ENCODE measurements at regions not wholly inside any gene's neighbourhood (a gene's known extent, or its start where the extent isn't known, plus 50 kb on each side); places are given as distances from the start of the nearest gene placed in this dataset.

DNA sequence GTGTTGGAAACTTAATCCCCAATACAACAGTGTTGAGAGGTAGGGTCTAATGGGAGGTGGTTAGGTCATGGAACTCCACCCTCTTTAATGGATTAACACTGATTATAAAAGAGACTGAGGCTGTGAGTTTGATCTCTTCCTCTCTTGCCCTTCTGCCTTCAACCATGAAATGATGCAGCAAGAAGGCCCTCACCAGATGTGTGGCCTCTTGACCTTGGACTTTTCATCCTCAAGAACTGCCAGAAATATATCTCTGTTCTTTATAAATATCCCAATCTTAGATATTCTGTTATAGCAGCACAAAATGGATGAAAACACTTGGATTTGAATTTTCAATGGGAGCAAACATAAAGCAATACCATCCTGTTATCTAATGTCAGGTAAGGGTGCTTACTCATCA lies 67.6 kb downstream of the NMUR2 start:
- DNase-seq (no peak), ATAC-seq (no peak)

DNA sequence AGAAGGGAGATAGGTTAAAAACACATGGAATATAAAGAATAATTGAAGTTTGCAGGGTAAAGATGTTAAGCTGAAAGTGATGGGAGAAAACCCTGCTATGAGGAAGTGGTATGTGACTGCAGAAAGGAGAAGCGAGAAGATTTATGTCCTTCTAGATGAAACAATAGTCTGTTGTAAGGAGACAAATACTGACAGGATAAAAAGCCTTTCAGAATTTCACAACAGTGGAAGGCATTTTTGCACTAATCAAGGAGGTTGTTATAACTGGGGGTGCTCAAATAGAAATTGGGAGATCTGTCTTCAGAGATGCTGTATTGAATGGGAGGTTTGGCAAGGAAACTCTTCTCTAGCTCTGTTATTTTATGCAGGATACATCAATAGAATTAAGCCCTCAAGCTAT lies 69.6 kb downstream of the NMUR2 start:
- ATAC-seq (no peak), DNase-seq (no peak)

DNA sequence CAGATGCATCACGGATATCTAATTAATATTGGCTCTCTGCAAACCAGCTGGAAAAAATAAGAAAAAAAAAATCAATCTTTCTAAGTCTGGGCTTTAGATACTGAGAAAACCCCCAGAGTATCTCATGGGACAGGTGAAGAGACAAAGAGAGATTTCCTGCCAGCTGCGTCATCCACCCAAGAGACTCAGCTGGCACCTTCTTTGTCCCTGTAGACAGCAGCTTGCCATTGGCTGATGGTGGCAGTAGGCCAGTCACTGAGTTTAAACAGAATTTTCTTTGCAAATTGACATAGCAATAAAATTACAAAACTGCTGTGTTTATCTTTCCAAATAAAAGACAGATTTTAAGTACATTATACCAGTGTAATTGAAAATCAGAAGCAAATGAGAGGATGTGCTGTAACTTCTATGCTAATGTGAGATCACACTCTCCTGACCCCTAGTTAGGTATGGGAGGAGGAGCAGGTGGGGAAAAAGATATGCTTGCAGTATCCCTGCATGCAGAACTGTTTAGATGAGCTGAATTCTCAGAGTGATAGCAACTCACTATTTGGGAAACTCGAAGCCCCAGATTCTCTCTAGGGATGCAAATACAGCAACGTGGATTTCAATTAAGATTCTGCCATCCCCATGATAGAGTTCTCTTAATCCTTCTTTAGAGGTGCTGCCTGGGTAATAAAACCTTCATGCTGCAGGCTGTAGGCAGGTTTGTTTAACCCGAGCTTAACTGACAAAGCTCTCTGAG lies 72.2 kb downstream of the NMUR2 start:
- DNase-seq (no peak), ATAC-seq (no peak)

DNA sequence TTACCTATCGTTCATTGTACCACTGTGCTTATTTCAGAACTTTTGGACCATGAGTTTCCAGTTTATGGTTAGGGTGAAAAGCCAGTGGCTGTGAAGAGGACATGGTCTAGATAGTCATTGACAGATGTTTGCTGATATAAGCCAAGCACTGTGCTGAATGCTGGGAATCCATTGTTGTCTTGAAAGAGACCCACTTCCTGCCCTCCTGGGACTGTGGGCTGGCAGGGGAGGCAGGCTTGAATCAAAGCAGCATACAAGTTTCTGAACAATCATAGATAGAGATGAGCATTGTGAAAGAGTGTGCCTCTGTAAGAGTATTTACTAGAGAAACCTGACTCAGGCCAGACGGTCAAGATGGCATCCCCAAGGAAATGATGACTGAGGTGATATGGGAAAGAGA lies 73.4 kb downstream of the NMUR2 start:
- ATAC-seq (peak; percentile 28), DNase-seq (no peak)

DNA sequence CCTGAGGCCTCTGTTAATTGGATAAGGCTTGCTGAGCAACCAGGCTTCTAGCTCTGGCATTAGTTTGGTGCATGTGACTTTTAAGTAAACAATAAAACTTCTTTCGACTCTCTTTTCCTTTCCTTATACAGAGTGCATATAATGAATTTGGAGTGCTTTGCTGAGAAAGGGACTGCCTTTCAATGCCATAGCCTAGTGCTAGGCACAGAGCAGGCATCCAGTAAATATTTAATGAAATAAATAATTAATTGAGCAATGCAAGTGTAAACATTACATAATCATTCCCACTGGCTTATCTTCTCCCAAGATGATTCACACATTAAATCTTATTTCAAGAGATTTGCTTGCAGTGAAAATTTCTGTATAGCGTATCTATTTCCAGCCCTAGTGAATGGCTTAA lies 74.1 kb downstream of the NMUR2 start:
- ATAC-seq: no peak
- no peak for DNase-seq

DNA sequence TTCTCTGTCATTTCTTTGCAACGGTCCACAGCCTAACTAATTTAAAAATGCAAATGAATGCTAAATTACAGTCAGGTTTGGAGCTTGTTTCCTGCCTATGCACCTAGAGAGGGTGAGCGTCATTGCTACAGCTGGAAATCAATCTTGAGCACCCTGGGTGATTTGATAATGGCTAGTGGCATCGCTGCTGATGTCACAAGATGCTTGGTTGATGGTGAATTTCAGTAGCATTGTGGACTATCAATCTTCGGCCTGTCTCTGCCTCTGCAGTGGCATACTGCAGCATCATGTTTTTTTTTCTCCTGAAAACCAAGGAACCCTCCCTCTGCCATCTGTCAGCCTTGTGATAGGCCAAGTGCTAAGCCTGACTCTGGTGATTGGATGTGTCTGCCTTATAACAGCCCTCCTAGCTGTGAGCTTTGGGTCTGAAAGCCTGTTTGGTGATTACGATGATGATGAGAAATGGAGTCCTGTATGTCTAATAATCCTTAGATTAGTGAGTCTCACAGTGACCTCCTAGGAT lies 75.3 kb downstream of the NMUR2 start:
- no peak for DNase-seq
- ATAC-seq: no peak

DNA sequence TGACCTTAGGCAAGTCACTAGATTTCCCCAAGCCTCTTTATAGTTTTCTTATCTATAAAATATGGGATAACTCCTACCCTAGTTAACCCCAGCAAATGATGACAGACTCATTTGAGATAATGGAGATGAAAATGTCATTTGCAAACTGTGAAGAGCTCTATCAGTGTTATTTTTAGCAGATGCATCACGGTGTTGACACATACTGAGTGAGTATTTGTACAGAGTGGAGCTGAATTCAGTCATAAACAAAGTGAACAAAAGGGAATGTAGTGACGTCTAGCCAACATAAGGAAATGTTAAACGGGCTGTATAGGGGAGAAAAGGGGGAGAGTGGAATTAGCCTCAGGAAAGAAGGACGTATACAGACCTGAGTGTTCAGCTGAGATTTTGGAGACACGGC lies 75.9 kb downstream of the NMUR2 start:
- ATAC-seq (no peak), DNase-seq (no peak)

DNA sequence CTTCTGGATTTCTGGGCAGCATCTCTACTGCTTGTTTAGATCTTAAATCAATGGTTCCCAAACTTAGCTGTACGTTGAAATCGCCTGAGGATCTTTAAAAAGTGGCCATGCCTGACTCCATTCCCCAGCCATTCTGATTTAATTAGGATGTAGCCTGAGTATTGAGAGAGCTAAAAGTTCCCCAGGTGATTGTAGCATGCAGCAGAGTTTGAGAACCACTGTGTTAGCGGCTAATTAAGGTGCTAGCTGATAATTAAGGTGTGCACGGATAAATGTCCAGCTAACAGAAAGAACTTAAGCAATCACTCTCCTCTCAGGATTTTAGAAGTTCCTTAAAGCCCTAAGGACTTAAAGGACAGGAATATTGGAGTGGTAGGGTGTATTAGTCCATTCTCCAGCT lies 89.1 kb downstream of the NMUR2 start:
- ATAC-seq (no peak), DNase-seq (no peak)

DNA sequence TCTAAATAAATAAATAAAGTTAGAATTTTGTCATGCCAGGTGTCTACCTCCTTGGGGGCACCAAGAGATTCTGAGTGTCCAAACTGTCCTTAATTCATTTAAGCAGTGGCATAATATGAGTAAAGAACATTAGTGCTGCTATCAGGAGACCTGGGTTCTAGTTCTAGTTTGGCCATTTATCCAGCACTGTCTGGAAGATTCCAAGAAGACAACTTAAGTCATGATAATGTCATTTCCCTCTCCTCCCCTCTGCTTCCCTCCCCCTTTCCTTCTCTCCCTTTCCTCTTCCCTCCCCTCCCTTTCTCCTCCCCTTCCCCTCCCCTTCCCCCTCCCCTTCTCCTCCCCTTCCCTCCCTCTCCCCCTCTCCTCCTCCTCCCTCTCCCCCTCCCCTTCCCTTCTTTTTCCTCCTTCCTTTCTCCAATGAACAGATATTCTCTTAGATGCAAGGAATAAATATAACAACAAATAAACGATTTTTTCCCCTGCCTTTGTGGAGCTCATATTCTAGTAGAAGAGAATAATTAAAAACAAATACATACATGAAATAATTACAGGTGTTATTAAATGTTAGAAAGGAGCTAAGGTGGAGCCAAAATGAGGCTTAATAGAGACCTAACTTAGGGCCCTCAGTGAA lies 90.8 kb downstream of the NMUR2 start:
- DNase-seq (no peak), ATAC-seq (no peak)

DNA sequence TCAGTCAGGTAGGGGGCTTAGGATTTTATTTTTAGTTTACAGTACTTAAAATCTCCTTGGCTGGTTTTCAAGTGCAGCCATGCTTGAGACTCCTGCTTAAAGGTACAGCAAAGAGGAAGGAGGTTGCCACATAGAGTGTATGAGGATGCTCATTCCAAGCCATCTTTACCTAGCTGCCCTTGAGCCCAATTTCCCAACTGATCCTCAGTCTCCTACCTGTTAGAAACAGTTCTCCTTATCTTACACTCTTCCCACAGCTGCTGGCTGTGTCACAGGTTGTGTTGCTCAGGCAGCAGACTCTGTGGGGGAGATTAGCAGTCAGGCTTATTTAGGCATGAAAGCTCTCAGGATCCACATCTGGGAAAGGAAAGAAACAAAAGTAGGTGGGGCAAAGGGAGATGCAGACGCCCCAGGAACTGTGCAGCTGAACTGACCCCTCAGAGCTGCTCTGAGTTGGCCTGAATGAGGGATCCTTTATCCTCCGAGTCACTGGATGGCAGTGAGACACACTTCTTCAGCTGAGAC lies 95.1 kb downstream of the NMUR2 start:
- DNase-seq (no peak), ATAC-seq (no peak)

DNA sequence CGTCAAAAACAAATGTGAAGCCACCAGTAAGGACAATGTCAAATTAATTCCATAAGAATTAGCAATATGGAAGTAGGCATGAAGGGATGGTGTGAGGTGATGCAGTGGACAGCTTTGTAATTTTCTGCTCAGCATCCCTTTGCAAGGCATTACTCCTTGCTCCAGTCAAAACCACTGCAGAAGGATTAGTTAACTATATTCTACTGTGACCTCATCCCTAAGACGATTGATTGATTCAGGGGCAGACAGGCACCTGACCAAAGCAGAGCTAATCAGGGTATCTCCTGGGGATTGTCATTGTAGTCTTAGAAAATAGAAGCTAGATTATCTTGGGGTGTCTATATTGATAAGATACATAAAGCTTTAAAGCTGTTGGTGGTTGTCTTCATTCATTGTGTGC lies 98.7 kb downstream of the NMUR2 start:
- DNase-seq (no peak), ATAC-seq (no peak)

DNA sequence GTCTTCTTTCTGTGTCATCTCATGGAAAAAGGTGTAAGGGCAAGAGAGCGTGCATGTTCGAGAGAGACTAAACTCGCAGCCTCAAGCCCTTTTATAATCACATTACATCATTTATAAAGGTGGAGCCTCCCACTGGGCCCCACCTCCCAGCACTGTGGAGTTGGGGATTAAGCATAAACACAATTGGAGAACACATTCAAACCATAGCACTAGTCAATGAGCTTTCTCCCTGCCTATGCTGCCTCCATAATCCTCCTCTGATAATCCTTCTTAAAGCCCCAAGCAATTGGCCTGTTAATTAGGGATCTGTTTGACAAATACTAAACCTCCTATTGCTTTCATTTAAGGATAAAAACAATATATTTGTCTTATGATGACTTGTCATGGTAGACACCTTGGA lies 99.6 kb downstream of the NMUR2 start:
- ATAC-seq (no peak), DNase-seq (no peak)

DNA sequence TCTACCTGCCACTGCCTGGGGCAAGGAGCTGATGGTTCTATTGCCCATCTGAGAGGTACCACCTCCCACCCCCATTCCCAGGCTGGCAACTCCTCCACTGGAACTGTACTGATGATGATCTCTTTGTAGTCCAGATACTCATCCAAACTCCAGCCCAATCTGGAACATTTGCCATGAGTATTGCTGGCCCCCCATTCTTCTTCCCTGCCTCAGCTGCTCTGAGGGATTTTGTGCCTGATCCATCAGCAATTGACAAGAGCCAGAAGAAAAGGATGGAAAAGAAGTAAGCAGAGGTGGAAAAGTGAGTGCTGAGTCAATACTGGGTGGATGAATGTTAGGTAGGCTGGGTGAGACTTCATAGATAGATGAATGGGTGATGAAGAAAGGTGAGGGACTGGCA lies 101.2 kb downstream of the NMUR2 start:
- no peak for ATAC-seq
- DNase-seq: no peak

DNA sequence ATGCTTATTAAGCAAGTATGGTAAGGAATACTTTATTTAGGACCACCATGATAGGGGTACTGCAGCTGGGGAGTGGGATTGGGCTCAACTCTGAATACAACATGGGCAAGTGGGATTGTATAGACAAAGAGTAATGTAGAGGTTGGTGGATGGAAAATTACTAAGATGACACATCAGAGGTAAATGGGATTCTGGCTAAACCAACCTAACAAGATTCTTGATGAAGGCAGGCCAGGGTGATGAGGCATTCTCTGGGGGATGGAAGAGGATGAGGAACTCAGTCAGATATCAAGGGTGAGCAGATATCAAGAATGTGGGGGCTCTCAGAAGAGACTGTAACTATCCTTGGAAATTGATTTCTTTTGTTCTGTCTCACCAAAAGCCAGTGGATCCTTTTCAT lies 107.2 kb downstream of the NMUR2 start:
- DNase-seq (no peak), ATAC-seq (no peak)

DNA sequence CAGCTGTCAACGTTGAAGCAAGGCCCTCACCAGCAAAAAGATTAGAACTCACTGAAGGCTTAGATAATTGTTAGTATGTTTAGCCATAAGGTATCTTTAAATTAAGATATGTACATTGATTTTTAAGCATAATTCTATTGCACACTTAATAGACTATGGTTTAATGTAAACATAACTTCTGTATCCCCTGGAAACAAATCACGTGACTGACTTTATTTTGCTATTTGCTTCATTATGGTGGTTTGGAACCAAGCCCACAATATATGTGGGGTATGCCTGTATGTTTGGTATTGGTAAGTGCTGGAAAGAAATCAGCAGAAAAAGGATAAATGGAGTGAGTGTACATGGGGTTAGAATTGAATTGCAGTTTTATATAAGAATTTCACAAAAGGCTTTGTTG lies 111.9 kb downstream of the NMUR2 start:
- no peak for ATAC-seq
- DNase-seq: no peak

DNA sequence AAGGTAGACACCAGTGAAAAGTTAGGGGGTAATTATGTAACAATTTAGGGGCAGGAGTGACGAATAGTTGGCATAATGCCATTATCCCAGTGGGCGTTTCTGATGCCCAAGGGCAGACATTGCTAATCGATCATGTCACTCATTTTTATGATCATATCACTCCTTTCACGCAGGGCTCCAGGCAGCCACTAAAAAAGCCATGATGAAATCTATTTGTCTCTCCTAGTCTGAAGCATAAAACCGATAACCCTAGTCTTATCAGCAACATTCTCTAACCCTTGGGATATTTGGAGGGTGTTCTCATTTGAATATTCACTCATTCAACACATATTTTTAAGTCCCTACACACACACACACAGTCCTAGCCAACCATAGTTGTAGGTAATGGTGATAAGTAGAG lies 114.9 kb downstream of the NMUR2 start:
- DNase-seq (no peak), ATAC-seq (no peak)

DNA sequence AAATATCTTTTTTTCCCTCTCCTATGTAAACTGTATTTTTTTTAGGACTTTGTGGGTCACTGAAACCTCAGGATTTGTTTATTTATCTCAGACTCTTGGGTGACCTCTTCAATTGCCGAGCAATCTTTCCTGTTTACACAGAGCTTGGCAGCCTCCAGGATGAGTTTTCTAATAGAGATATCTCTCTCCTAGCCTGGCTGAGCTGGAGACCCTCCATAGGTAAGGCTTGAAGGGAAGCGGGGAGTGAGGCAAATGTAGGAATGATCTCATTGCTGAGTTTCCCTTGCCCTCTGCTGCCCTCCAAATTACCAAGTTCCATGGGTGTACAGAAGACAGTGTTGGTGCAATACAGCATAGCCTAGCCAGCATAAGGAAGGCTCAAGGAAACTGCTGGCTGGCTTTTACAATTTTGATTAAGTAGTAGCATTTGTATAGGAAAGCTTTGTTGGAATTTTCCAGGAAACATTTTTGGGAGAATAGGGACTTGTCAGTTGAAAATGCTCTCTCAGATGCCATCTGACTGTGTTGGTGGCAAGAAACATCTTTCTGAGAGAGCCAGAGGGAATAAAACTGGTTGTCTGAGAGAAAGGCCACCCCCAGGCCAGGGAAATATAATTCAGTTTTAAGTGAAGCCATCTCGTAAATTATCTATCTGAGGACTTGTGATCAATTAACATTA lies 116.0 kb downstream of the NMUR2 start:
- no peak for ATAC-seq

DNA sequence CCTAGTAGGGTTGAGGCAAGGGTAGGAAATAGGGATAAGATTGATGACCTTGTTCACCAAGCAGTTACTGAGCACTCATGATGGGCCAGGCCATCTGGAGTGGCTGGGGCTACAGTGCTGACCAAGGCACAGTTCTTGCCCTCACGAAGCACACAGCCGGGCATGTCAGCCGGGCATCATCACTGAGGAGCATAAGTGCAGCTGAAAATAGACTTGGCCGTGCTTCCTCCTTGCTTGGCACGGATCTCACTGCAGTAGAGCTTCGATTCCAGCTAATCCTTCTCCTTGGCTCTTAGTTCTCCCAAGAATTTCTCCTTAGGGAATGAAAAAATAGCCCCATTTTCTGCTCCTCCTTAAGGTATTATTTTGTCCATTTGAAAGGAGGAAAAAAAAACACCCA lies 116.6 kb downstream of the NMUR2 start:
- no peak for ATAC-seq
- DNase-seq: no peak

More for the DNA sequence above, 116.0 kb downstream of the NMUR2 start:
- no peak for DNase-seq

DNA sequence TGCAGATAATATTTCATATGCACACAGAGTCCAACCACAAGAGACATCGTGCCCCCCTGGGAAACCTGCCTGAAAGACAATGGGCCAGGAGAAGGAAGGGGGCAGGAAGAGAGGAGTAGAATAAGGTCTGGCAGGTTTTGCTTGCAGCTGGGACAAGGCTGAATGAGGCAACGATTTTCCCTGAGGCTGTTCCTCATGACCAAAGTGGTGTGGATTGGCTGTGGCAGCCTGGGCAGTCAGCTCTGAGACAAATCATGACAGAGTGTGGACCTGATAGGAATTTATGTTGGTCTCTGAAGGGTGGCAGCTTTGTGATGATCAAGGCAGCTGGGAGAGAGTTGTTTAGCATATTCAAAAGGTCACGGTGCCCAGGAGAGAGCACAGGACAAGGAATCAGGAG lies 119.3 kb downstream of the NMUR2 start:
- ATAC-seq (no peak), DNase-seq (no peak)

DNA sequence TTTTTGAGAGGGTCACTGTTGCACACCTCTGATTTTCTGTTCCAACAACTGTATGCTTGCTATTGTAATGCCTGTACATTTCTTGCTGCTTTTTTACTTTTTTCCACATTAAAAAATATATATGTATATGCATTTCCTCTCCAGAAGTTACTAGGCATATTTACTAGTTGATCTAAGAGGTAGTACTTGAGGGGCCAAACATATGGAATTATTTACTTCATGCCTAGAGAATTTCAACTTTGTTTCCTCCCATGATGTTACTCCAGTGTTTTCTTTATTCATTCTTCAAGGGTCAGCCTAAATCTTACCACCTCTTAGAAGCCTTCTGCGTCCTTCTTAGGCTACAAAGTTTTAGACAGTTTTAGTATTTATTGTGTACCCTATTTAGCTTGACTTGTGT lies 122.7 kb downstream of the NMUR2 start:
- ATAC-seq (no peak), DNase-seq (no peak)

DNA sequence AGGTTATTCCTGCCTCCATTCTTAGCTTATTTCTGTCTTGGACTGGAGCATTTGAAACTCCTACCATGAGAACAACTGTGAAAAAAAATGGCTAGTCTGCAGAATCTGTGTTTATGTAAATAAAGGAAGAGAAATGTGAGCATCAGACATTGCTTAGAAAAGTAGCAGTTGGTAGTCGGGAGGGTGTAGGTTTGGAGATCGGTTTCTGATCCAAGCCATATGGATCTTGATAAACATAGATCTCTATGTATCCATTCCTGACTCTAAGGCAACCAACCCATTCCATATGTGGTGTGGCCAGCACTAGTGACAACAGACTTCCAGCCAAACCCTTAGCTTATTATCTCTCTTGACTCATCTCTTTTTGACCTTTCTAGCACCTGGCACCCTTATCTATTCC lies 127.1 kb downstream of the NMUR2 start:
- no peak for DNase-seq
- no peak for ATAC-seq

DNA sequence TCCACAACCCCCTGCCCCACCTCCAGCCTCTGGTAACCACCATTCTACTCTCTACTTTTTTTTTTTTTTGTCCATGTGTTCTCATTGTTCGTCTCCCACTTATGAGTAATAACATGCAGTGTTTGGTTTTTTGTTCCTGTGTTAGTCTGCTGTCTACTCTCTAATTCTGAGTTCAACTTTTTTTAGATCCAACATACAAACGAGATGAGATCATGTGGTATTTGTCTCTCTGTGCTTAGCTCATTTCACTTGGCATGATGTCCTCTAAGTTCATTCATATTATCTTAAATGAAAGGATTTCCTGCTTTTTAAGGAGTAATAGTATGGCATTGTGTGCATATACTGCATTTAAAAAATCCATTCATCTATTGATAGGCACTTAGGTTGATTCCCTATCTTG lies 130.9 kb downstream of the NMUR2 start:
- no peak for DNase-seq

DNA sequence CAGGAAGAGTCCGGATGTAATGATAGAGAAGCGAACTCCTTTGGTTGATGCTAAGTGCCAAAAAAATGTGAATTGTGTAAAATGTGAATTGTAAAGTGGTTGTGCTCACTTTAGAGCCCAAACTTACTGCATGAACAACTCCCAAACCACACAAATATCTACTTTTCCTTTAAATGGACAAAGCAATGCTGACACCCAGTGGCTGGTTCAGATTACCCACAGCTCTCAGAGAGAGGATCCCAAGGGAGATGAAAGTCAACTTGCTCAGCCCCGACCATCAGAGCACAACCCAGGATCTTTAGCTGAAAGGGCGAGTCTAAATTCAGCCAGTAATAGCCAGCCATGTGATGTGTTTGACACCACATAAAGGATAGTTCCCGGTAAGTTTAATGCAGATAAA lies 133.7 kb downstream of the NMUR2 start:
- ATAC-seq (no peak), DNase-seq (no peak)

More for the DNA sequence above, 130.9 kb downstream of the NMUR2 start:
- ATAC-seq: no peak
